GM12878 (cell line): ENCODE measurements at regions not wholly inside any gene's neighbourhood (a gene's known extent, or its start where the extent isn't known, plus 50 kb on each side); places are given as distances from the start of the nearest gene placed in this dataset.

Source experiments
- ATAC-seq: fragments of 200-7000 bp; cut with Tn5 transposase; 3 replicates; pipeline ENCODE4 v1.9.1; 2020; ENCODE audit warnings: mild to moderate bottlenecking, moderate library complexity
- BruUV-seq: library from RNA; stranded (reverse); fragments of 400-500 nt; replicated peaks from 2 replicates; lab custom pipeline; 2021; lab: Mats Ljungman, UMichigan
- CTCF ChIA-PET: fragments of 300-600 bp; sonication (Branson Sonifier 250); formaldehyde crosslinking; extraction: SDS; loops from one replicate; lab custom pipeline; 2021; ENCODE audit warnings: inconsistent platforms; lab: Yijun Ruan, JAX
- POLR2A ChIA-PET: fragments of 350-600 bp; formaldehyde crosslinking; extraction: SDS; loops from one replicate; lab custom pipeline; 2021; ENCODE audit warnings: inconsistent platforms; lab: Charles Lee
- RAD21 ChIA-PET: fragments of 300-600 bp; sonication (Branson Sonifier 250); formaldehyde crosslinking; loops from one replicate; lab custom pipeline; 2023; ENCODE audit warnings: antibody characterized with exemption; ENCODE audit not compliant: unreplicated experiment; lab: Charles Lee
- SMC1A ChIA-PET: fragments of 300-600 bp; sonication (Branson Sonifier 250); formaldehyde crosslinking; loops from one replicate; lab custom pipeline; 2023; ENCODE audit not compliant: unreplicated experiment, uncharacterized antibody; lab: Charles Lee
- DNase-seq: peaks from one replicate; pipeline ENCODE4 v3.0.0-alpha.2; 2011; ENCODE audit warnings: low read depth, low spot score
- FAIRE-seq: peaks from 3 replicates; lab custom pipeline; 2011; peaks lifted over from hg19 to GRCh38; lab: Jason Lieb, UNC
- H2AFZ ChIP-seq: 2 replicates; pipeline ENCODE4 v1.6.0; 2011; ENCODE audit warnings: low read depth, low read length, control low read depth; ENCODE audit not compliant: control insufficient read depth
- H3K27ac ChIP-seq: 2 replicates; pipeline ENCODE4 v1.5.1; 2011; ENCODE audit warnings: control low read depth; ENCODE audit not compliant: control insufficient read depth, insufficient read depth
- H3K27me3 ChIP-seq, 2 experiments: replicated peaks in 1 of 2; 2 replicates each; pipeline versions ENCODE4 v1.6.0 to v1.6.1; 2011; ENCODE audit warnings: low read length in 1 of 2; ENCODE audit not compliant: control insufficient read depth in 2 of 2, insufficient read depth in 2 of 2
- H3K36me3 ChIP-seq, 2 experiments: 2 replicates each; pipeline ENCODE4 v1.5.1; 2011; ENCODE audit warnings: low read length in 1 of 2; ENCODE audit not compliant: control insufficient read depth in 2 of 2, insufficient read depth in 2 of 2
- H3K4me1 ChIP-seq: 2 replicates; pipeline ENCODE4 v1.6.1; 2011; ENCODE audit warnings: mild to moderate bottlenecking, low read length, moderate library complexity, mixed read lengths; ENCODE audit not compliant: control insufficient read depth, insufficient read depth
- H3K4me2 ChIP-seq: 2 replicates; pipeline ENCODE4 v1.6.0; 2011; ENCODE audit warnings: control low read depth; ENCODE audit not compliant: control insufficient read depth, insufficient read depth
- H3K4me3 ChIP-seq: fragments of 200-600 bp; sonication (generic); 2 replicates; pipeline ENCODE4 v1.5.1; 2016
- H3K79me2 ChIP-seq: 2 replicates; pipeline ENCODE4 v1.6.0; 2011; ENCODE audit warnings: low read length; ENCODE audit not compliant: control insufficient read depth, insufficient read depth
- H3K9ac ChIP-seq: 2 replicates; pipeline ENCODE4 v1.8.0; 2011; ENCODE audit warnings: low read length, control low read depth, mixed read lengths; ENCODE audit not compliant: control insufficient read depth, insufficient read depth
- H3K9me3 ChIP-seq: replicated peaks from 3 replicates; pipeline ENCODE4 v1.5.1; 2011; ENCODE audit warnings: mild to moderate bottlenecking, low read length; ENCODE audit not compliant: control insufficient read depth, insufficient read depth
- H4K20me1 ChIP-seq: 2 replicates; pipeline ENCODE4 v1.6.0; 2011; ENCODE audit not compliant: control insufficient read depth, insufficient read depth
- CHD4 ChIP-seq: fragments of 200-600 bp; sonication (generic); IDR thresholded peaks from 2 replicates; pipeline ENCODE4 v1.6.1; 2016; ENCODE audit warnings: mild to moderate bottlenecking
- ETV6 ChIP-seq, 2 experiments: fragments of 450-650 bp in 1 of 2; IDR thresholded peaks in 1 of 2; conservative IDR thresholded peaks in 1 of 2; 2 replicates each; pipeline ENCODE4 v1.6.1; 2014; ENCODE audit warnings: antibody characterized with exemption in 1 of 2, borderline replicate concordance in 1 of 2, low read depth in 1 of 2, mild to moderate bottlenecking in 1 of 2, moderate library complexity in 1 of 2
- JUND ChIP-seq: IDR thresholded peaks from 2 replicates; pipeline ENCODE4 v1.6.1; 2012; ENCODE audit warnings: low read depth, mild to moderate bottlenecking, low read length, improper control_type of control experiment, moderate library complexity
- KLF5 ChIP-seq: fragments of 450-650 bp; IDR thresholded peaks from 2 replicates; pipeline ENCODE4 v1.6.1; 2014; ENCODE audit warnings: mild to moderate bottlenecking; ENCODE audit not compliant: partially characterized antibody
- MYC ChIP-seq: IDR thresholded peaks from 2 replicates; pipeline ENCODE4 v1.6.1; 2011; ENCODE audit warnings: mild to moderate bottlenecking, low read length, moderate library complexity, inconsistent platforms; ENCODE audit not compliant: insufficient read depth, insufficient replicate concordance, insufficient read length, severe bottlenecking
- NR2C1 ChIP-seq: fragments of 450-650 bp; IDR thresholded peaks from 2 replicates; pipeline ENCODE4 v1.6.1; 2017; ENCODE audit warnings: antibody characterized with exemption, mild to moderate bottlenecking, moderate library complexity
- PAX8 ChIP-seq: fragments of 450-650 bp; IDR thresholded peaks from 2 replicates; pipeline ENCODE4 v1.6.1; 2017; ENCODE audit warnings: mild to moderate bottlenecking, moderate library complexity
- POLR2AphosphoS2 ChIP-seq: IDR thresholded peaks from 2 replicates; pipeline ENCODE4 v1.6.1; 2011; ENCODE audit warnings: low read depth, mild to moderate bottlenecking, low read length, improper control_type of control experiment, moderate library complexity
- SIN3A ChIP-seq: IDR thresholded peaks from 2 replicates; pipeline ENCODE4 v1.6.1; 2012; ENCODE audit warnings: low read depth, low read length, improper control_type of control experiment
- TBL1XR1 ChIP-seq: IDR thresholded peaks from 2 replicates; pipeline ENCODE4 v1.6.1; 2012; ENCODE audit warnings: low read depth, low read length, improper control_type of control experiment
- TCF3 ChIP-seq: IDR thresholded peaks from 2 replicates; pipeline ENCODE4 v1.6.1; 2012; ENCODE audit warnings: low read depth, mild to moderate bottlenecking, low read length, borderline replicate concordance; ENCODE audit not compliant: insufficient read depth
- ZNF24 ChIP-seq: fragments of 450-650 bp; IDR thresholded peaks from 2 replicates; pipeline ENCODE4 v1.6.1; 2017; ENCODE audit warnings: antibody characterized with exemption, mild to moderate bottlenecking
- ZSCAN29 ChIP-seq: fragments of 450-650 bp; IDR thresholded peaks from 2 replicates; pipeline ENCODE4 v1.6.1; 2017; ENCODE audit warnings: mild to moderate bottlenecking, moderate library complexity
- WGBS: methylation state at CpG from one replicate; pipeline ENCODE4 v1.1.6; 2016; ENCODE audit warnings: low lambda C conversion rate; ENCODE audit not compliant: insufficient replicate concordance, insufficient coverage; ENCODE audit errors: missing lambda C conversion rate; 5-methylcytosine and 5-hydroxymethylcytosine counted together
- in situ Hi-C: fragments of 300-500 bp; cut with MboI; formaldehyde crosslinking; loops from 9 replicates; pipeline ENCODE4 v1.14.3; 2018; ENCODE audit warnings: mixed read lengths
- intact Hi-C: fragments of 100-400 bp; cut with micrococcal nuclease; formaldehyde crosslinking; loops from one replicate; pipeline ENCODE4 v1.14.2; 2022; ENCODE audit not compliant: unreplicated experiment
- TF ChIP-seq, protein P1 (sequence below): fragments of 150-350 bp; IDR thresholded peaks from 2 replicates; pipeline ENCODE4 v1.6.1; 2016; ENCODE audit warnings: low read depth, low read length
- TF ChIP-seq, protein P2 (sequence below): fragments of 450-650 bp; IDR thresholded peaks from 2 replicates; pipeline ENCODE4 v1.6.1; 2016; ENCODE audit warnings: mild to moderate bottlenecking, moderate library complexity, borderline replicate concordance
- TF ChIP-seq, protein P3 (sequence below): fragments of 150-350 bp; IDR thresholded peaks from 2 replicates; pipeline ENCODE4 v1.6.1; 2014; ENCODE audit warnings: mild to moderate bottlenecking, low read depth, low read length

DNA sequence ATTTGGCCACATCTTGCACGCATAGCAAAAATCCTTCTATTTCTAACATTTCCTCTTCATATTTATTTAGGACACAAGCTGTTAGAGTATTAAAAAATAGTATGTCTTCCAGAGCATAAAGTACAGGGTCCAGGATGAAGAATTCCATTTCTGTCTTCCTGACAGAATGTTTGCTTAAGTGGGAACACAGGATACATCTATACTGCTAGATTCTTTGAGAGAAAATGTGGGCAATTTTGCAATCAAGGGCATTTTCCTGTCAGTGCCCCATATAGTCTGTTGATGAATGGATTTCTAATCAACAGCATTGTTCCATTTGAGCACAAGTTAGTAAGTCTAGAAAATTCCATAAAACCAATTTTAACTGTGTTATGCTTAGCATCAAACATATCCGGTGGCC is 409.9 kb downstream of the CPS1 start (continued):
- TF ChIP-seq, protein P1, sequence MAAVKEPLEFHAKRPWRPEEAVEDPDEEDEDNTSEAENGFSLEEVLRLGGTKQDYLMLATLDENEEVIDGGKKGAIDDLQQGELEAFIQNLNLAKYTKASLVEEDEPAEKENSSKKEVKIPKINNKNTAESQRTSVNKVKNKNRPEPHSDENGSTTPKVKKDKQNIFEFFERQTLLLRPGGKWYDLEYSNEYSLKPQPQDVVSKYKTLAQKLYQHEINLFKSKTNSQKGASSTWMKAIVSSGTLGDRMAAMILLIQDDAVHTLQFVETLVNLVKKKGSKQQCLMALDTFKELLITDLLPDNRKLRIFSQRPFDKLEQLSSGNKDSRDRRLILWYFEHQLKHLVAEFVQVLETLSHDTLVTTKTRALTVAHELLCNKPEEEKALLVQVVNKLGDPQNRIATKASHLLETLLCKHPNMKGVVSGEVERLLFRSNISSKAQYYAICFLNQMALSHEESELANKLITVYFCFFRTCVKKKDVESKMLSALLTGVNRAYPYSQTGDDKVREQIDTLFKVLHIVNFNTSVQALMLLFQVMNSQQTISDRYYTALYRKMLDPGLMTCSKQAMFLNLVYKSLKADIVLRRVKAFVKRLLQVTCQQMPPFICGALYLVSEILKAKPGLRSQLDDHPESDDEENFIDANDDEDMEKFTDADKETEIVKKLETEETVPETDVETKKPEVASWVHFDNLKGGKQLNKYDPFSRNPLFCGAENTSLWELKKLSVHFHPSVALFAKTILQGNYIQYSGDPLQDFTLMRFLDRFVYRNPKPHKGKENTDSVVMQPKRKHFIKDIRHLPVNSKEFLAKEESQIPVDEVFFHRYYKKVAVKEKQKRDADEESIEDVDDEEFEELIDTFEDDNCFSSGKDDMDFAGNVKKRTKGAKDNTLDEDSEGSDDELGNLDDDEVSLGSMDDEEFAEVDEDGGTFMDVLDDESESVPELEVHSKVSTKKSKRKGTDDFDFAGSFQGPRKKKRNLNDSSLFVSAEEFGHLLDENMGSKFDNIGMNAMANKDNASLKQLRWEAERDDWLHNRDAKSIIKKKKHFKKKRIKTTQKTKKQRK = no peak
- TF ChIP-seq CHD4 (no peak), KLF5 (no peak), TCF3 (no peak), POLR2AphosphoS2 (no peak), JUND (no peak), TBL1XR1 (no peak), ZSCAN29 (no peak)

DNA sequence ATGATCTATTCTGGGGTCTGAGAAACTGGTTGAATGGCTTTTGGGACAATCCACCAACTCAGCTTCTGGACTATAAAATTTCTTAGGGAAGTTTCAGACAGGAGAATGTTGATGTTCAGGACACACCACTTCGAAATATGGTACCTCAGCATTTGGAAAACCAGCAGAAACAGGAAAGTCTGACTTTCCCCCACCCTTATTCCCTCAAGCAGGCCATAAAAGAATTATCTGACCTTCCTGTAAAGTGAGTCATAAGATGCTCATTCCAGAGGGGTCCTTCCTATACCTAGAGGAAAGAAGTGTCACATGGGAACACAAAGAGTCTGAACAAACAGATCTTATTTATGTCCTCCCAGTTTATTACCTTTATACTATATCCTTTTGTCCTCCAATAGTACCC is 415.0 kb downstream of the CPS1 start:
- H3K79me2 ChIP-seq = no peaks in the 10 kb centered on the region
- H3K9me3 ChIP-seq = no peaks in the 10 kb centered on the region
- ChIA-PET RAD21 (no interaction called here), POLR2A (no interaction called here), CTCF (no interaction called here), SMC1A (no interaction called here)
- no peak overlapping the region for H2AFZ ChIP-seq
- H3K4me1 ChIP-seq = no peaks in the 10 kb centered on the region
- H3K4me2 ChIP-seq = no peak overlapping the region
- H3K4me3 ChIP-seq = no peak overlapping the region
- H4K20me1 ChIP-seq = no peaks in the 10 kb centered on the region
- no TSS peak for BruUV-seq
- in situ Hi-C loops (no loop called here), intact Hi-C loops (no loop called here)
- ATAC-seq (no peak), DNase-seq (no peak), FAIRE-seq (no peak)
- WGBS = 0% methylated on average over 1 of the region's 1 CpG
- no peak overlapping the region for H3K27ac ChIP-seq
- no peaks in the 10 kb centered on the region for H3K36me3 ChIP-seq
- no peak overlapping the region for H3K9ac ChIP-seq
- H3K27me3 ChIP-seq = no peaks in the 10 kb centered on the region
- TF ChIP-seq NR2C1 (no peak), SIN3A (no peak), PAX8 (no peak), ZNF24 (no peak), MYC (no peak), ETV6 (conservative IDR thresholded peaks at IDR 0.05 in 1 of 2, IDR thresholded peaks at IDR 0.05 in 1 of 2; ENCODE audit: borderline replicate concordance in 1 of 2, low read depth in 1 of 2) (no peak)
- TF ChIP-seq, protein P2, sequence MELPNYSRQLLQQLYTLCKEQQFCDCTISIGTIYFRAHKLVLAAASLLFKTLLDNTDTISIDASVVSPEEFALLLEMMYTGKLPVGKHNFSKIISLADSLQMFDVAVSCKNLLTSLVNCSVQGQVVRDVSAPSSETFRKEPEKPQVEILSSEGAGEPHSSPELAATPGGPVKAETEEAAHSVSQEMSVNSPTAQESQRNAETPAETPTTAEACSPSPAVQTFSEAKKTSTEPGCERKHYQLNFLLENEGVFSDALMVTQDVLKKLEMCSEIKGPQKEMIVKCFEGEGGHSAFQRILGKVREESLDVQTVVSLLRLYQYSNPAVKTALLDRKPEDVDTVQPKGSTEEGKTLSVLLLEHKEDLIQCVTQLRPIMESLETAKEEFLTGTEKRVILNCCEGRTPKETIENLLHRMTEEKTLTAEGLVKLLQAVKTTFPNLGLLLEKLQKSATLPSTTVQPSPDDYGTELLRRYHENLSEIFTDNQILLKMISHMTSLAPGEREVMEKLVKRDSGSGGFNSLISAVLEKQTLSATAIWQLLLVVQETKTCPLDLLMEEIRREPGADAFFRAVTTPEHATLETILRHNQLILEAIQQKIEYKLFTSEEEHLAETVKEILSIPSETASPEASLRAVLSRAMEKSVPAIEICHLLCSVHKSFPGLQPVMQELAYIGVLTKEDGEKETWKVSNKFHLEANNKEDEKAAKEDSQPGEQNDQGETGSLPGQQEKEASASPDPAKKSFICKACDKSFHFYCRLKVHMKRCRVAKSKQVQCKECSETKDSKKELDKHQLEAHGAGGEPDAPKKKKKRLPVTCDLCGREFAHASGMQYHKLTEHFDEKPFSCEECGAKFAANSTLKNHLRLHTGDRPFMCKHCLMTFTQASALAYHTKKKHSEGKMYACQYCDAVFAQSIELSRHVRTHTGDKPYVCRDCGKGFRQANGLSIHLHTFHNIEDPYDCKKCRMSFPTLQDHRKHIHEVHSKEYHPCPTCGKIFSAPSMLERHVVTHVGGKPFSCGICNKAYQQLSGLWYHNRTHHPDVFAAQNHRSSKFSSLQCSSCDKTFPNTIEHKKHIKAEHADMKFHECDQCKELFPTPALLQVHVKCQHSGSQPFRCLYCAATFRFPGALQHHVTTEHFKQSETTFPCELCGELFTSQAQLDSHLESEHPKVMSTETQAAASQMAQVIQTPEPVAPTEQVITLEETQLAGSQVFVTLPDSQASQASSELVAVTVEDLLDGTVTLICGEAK = no peak
- TF ChIP-seq, protein P3, sequence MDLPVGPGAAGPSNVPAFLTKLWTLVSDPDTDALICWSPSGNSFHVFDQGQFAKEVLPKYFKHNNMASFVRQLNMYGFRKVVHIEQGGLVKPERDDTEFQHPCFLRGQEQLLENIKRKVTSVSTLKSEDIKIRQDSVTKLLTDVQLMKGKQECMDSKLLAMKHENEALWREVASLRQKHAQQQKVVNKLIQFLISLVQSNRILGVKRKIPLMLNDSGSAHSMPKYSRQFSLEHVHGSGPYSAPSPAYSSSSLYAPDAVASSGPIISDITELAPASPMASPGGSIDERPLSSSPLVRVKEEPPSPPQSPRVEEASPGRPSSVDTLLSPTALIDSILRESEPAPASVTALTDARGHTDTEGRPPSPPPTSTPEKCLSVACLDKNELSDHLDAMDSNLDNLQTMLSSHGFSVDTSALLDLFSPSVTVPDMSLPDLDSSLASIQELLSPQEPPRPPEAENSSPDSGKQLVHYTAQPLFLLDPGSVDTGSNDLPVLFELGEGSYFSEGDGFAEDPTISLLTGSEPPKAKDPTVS = no peak
